ENCODE measurements at regions not wholly inside any gene's neighbourhood (a gene's known extent, or its start where the extent isn't known, plus 50 kb on each side); places are given as distances from the start of the nearest gene placed in this dataset.
A peak's percentile ranks its signal among the peaks of the same experiment; 100 is the strongest.

DNA sequence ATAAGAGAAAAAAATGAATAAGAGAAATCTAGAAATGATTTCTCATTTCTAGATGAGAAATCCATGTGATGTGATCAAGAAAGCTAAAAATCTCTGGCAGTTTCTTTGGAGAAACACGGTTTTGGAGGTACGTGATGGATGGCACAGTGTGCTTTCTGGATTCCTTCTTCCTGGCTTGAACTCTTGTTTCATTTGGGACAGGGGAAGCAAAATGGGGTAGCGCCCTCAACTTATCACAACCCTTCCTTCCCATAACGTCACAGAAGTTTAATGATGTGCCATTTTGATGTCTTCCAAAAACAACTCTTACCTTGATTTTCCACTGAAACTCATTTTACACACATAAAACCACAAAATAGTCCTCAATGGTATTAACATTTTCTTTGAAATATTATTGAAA, 1037.3 kb downstream of the ROBO2 start:
- TF ChIP-seq, protein P1, sequence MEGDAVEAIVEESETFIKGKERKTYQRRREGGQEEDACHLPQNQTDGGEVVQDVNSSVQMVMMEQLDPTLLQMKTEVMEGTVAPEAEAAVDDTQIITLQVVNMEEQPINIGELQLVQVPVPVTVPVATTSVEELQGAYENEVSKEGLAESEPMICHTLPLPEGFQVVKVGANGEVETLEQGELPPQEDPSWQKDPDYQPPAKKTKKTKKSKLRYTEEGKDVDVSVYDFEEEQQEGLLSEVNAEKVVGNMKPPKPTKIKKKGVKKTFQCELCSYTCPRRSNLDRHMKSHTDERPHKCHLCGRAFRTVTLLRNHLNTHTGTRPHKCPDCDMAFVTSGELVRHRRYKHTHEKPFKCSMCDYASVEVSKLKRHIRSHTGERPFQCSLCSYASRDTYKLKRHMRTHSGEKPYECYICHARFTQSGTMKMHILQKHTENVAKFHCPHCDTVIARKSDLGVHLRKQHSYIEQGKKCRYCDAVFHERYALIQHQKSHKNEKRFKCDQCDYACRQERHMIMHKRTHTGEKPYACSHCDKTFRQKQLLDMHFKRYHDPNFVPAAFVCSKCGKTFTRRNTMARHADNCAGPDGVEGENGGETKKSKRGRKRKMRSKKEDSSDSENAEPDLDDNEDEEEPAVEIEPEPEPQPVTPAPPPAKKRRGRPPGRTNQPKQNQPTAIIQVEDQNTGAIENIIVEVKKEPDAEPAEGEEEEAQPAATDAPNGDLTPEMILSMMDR (IDR thresholded peaks at IDR 0.05; ENCODE audit: low read depth, low read length), result no peak
- no peak overlapping the region for H3K4me3 ChIP-seq (replicated peaks in 1 of 2; ENCODE audit: low read depth in 2 of 2, low read length in 2 of 2)
- no peak for DNase-seq (ENCODE audit: low read depth in 2 of 2)

DNA sequence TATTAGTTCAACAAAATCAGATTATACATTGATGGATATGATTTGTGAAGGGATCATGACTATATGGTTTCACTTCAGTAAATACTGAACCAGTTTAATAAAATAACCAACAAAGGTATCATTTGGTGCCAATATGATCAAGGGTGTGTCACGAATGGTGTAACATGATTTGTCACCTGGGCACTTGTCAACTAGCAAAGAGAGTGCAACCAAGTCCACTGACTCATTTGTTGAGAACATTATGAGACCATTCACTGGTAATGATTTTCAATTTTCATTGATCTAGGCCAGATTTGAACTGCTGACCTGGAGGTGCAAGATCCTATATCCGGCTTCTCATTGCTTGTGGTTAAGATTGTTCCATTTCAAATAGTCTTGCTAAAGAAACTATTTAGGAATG, 1037.9 kb downstream of the ROBO2 start:
- no peak overlapping the region for H3K4me3 ChIP-seq (replicated peaks in 1 of 2; ENCODE audit: low read depth in 2 of 2, low read length in 2 of 2)
- no peak for DNase-seq (ENCODE audit: low read depth in 2 of 2)

DNA sequence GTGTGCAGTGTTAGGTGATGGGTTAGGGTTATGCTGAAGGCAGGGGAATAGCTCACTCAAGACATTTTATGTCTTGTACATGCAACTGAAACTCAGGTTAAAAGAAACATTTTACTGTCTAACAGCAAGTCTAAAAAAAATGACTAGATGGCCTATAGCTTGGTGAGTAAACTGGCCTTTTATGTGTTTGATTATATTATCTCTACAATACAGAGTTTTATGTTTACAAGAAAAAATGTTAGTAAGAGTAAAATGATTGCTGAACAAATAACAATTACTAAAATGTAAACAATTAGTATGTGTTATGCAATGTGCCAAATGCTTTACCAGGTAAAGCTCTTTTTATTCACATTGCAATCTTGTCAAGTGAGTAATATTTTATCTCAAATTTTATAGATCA, 1039.6 kb downstream of the ROBO2 start:
- no peak overlapping the region for H3K4me3 ChIP-seq (replicated peaks in 1 of 2; ENCODE audit: low read depth in 2 of 2, low read length in 2 of 2)
- DNase-seq (ENCODE audit: low read depth in 2 of 2), result no peak
- TF ChIP-seq, protein P1 (IDR thresholded peaks at IDR 0.05; ENCODE audit: low read depth, low read length), result no peak

More for the DNA sequence above, 1037.9 kb downstream of the ROBO2 start:
- TF ChIP-seq, protein P1 (IDR thresholded peaks at IDR 0.05; ENCODE audit: low read depth, low read length), result no peak

DNA sequence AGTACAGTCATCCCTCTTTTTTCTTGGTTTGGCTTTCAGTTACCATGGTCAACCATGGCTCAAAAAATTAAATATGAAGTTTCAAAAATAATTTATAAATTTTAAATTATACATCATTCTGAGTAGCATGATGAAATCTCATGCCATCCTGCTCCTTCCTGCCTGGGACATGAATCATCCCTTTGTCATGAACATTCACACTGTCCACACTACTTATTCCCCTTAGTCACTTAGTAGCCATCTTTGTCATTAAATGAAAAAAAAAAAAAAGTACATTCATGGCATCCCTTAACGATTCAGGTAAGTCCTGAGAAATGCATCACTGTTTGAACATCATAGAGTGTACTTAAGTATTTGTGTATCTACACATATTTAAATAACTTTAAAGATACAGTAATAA, 1046.3 kb downstream of the ROBO2 start:
- TF ChIP-seq, protein P1 (IDR thresholded peaks at IDR 0.05; ENCODE audit: low read depth, low read length), result no peak
- no peak overlapping the region for H3K4me3 ChIP-seq (replicated peaks in 1 of 2; ENCODE audit: low read depth in 2 of 2, low read length in 2 of 2)
- peak in 1 of 2 donors; percentile 57 for DNase-seq (ENCODE audit: low read depth in 2 of 2)

DNA sequence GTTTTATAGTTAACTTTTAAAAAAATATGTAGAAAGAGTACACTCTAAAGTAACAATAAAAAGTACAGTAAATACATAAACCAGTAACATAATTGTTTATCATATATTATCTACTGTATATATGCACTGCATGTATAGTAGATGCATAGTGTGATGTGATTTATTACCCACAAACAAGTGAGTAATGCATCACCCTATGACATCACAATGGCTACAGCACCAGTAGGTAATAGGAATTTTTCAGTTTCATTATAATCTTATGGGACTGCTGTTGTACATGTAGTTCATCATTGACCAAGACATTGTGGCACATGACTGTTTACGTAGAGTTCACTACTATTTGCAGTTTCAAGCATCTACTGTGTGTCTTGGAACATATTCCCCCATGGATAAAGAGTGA, 1047.2 kb downstream of the ROBO2 start:
- no peak overlapping the region for H3K4me3 ChIP-seq (replicated peaks in 1 of 2; ENCODE audit: low read depth in 2 of 2, low read length in 2 of 2)
- TF ChIP-seq, protein P1 (IDR thresholded peaks at IDR 0.05; ENCODE audit: low read depth, low read length), result no peak
- DNase-seq (ENCODE audit: low read depth in 2 of 2), result no peak

DNA sequence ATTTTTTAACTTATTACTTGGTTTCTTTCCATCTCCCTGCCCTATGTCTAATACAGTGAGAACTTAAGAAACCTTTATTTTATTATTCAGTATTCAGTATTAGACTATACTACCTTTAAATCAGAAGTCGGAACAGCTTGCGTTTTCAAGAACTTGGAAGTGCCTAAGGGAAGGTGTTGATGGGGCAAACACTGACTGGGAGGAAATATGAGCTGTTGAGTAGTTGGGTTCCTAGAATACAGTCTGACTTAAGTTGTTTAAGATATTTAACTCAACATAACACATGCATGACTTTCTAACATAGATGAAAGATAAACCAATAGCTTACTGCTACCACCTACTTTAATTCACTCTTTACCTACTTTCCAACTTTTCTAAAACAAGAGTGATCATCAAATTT, 1048.1 kb downstream of the ROBO2 start:
- TF ChIP-seq, protein P1 (IDR thresholded peaks at IDR 0.05; ENCODE audit: low read depth, low read length), result no peak
- H3K4me3 ChIP-seq (replicated peaks in 1 of 2; ENCODE audit: low read depth in 2 of 2, low read length in 2 of 2), result no peak overlapping the region
- no peak for DNase-seq (ENCODE audit: low read depth in 2 of 2)

DNA sequence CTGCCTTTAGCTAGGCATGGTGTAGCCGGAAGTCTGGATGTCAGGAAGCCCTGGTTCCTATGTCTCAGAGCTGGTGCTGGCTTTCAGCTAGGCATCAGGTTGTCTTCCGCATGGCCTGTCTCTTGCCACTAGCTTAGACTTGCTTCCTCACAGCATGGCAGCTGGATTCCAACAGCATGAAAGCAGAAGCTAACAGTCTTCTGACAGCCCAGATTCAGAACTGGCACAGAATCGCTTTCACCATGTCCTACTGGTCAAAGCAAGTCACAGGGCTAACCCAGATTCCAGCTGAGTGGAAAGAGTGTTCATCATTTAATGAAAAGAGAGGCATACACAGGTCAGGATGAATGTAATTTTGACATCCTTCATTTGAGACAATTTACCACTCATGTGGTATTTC, 1050.5 kb downstream of the ROBO2 start:
- TF ChIP-seq, protein P1 (IDR thresholded peaks at IDR 0.05; ENCODE audit: low read depth, low read length), result no peak
- no peak for DNase-seq (ENCODE audit: low read depth in 2 of 2)
- H3K4me3 ChIP-seq (replicated peaks in 1 of 2; ENCODE audit: low read depth in 2 of 2, low read length in 2 of 2), result no peak overlapping the region

All from cardiac fibroblast (primary cell).